ENCODE measurements at regions not wholly inside any gene's neighbourhood (a gene's known extent, or its start where the extent isn't known, plus 50 kb on each side); places are given as distances from the start of the nearest gene placed in this dataset.

DNA sequence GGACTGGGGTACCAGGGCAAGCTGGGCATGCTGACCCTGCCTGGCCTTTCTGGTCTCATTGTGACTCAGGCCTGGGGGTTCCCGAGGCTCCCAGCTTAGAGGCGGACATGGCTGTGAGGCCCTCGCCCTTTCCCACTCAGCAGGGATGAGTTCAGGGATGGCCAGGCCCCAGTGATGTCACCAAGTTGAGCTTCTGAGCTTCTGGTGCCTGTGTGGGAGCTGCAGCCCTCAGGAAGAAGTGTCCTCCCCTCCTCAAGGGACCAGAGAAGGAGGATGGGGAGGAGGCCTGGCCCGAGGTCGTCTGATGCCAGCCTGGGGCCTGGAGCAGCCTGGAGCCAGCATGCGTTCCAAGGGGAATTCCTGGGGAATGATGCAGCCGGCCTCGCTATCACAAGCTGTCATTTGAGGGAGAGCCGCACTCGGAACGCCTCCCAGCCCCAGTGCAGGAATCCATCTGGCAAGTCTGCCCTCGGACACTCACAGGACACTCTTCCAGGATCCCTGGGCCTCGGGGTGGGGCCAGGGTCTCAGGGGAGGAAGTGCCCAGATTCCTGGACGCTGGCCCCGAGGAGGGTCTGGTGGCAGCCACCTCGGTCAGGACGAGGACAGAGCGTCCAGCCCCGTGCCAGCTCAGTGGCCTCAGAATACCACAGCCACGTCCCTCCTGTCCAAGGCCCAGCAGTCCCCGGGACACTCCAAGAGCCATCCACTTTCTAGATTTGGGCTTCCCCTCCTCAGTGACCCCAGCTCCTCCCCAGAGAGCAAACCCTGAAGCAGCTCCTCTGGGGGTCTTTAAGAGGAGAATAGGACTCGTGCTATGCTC is 61.2 kb upstream of the GPC1 start:
- Histone ChIP-seq H2AFZ (no peak overlapping the region), H3K36me3 (ENCODE audit: control insufficient read depth, insufficient read depth, low read length) (no peaks in the 10 kb centered on the region), H3K79me2 (no peaks in the 10 kb centered on the region), H3K9me3 (ENCODE audit: control insufficient read depth, low read length) (no peaks in the 10 kb centered on the region), H3K27me3 (ENCODE audit: control insufficient read depth, insufficient read depth, low read length) (no peaks in the 10 kb centered on the region), H3K9ac (no peak overlapping the region), H3K4me1 (peaks cover 11% of the 10 kb centered on the region), H3K27ac (no peak overlapping the region), H3K4me3 (ENCODE audit: low read depth, low read length) (no peak overlapping the region), H3K4me2 (ENCODE audit: low read length) (no peak overlapping the region)
- TF ChIP-seq, protein P1, sequence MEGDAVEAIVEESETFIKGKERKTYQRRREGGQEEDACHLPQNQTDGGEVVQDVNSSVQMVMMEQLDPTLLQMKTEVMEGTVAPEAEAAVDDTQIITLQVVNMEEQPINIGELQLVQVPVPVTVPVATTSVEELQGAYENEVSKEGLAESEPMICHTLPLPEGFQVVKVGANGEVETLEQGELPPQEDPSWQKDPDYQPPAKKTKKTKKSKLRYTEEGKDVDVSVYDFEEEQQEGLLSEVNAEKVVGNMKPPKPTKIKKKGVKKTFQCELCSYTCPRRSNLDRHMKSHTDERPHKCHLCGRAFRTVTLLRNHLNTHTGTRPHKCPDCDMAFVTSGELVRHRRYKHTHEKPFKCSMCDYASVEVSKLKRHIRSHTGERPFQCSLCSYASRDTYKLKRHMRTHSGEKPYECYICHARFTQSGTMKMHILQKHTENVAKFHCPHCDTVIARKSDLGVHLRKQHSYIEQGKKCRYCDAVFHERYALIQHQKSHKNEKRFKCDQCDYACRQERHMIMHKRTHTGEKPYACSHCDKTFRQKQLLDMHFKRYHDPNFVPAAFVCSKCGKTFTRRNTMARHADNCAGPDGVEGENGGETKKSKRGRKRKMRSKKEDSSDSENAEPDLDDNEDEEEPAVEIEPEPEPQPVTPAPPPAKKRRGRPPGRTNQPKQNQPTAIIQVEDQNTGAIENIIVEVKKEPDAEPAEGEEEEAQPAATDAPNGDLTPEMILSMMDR (IDR thresholded peaks at IDR 0.05): no peak

DNA sequence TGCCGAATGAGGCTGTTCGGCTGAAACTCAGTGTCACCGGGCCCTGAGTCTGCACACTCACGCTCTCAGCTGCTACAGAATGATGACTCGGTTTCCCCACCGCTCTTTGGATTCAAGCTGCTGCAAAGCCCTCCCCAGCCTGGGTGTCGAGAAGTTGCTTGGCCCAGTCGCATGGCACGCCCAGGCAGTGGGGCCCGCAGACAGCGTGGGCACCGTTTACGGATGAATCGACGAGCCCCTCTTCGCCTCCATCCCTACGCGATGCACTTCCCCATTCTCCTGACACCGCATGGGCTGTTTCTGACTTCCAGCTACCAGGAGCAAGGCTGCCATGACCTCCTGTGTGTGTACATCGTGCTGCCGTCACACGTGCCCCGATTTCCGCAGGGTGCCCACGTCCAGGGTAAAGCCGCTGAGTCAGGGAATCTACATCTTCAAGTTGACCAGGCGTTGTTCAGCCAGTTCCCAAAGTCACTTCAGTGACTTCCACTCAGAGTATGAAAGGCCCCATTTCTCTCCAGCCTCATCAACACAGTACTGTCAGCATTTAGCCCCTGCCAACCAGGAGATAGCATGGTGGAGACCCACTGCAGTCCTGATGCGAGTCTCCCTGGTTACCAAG is 60.3 kb upstream of the GPC1 start:
- Histone ChIP-seq H2AFZ (no peak overlapping the region), H3K9me3 (ENCODE audit: control insufficient read depth, low read length) (no peaks in the 10 kb centered on the region), H3K36me3 (ENCODE audit: control insufficient read depth, insufficient read depth, low read length) (no peaks in the 10 kb centered on the region), H3K27ac (no peak overlapping the region), H3K4me2 (ENCODE audit: low read length) (no peak overlapping the region), H3K4me3 (ENCODE audit: low read depth, low read length) (no peak overlapping the region), H3K27me3 (ENCODE audit: control insufficient read depth, insufficient read depth, low read length) (no peaks in the 10 kb centered on the region), H3K4me1 (peaks cover 3% of the 10 kb centered on the region), H3K79me2 (no peaks in the 10 kb centered on the region), H3K9ac (no peak overlapping the region)
- TF ChIP-seq, protein P1 (IDR thresholded peaks at IDR 0.05): no peak

DNA sequence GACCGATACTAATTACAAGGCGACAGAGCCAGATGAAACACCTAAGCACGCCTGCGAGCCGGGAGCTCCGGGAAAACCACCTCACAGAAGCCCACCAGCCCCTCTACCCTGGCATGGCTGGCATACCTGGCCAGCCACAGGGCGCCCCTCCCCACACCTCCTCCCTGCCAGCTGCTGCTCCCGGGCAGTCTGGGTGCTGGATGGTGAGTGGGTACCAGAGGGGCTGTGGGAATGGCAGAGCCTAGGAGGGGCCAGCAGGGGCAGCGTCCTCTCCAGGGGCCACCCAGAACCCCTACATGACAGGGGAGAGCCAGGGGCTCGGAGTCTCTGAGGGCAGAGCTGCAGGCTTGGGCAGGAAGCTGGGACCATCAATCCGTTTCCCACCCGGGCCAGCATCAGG is 58.7 kb upstream of the GPC1 start:
- no peak overlapping the region for H3K4me2 ChIP-seq (ENCODE audit: low read length)
- no peaks in the 10 kb centered on the region for H3K79me2 ChIP-seq
- H2AFZ ChIP-seq: no peak overlapping the region
- no peaks in the 10 kb centered on the region for H3K36me3 ChIP-seq (ENCODE audit: control insufficient read depth, insufficient read depth, low read length)
- H3K4me1 ChIP-seq: no peaks in the 10 kb centered on the region
- H3K27me3 ChIP-seq (ENCODE audit: control insufficient read depth, insufficient read depth, low read length): no peaks in the 10 kb centered on the region
- H3K4me3 ChIP-seq (ENCODE audit: low read depth, low read length): no peak overlapping the region
- H3K9me3 ChIP-seq (ENCODE audit: control insufficient read depth, low read length): no peaks in the 10 kb centered on the region
- no peak overlapping the region for H3K27ac ChIP-seq
- TF ChIP-seq, protein P1 (IDR thresholded peaks at IDR 0.05): no peak
- H3K9ac ChIP-seq: no peak overlapping the region

DNA sequence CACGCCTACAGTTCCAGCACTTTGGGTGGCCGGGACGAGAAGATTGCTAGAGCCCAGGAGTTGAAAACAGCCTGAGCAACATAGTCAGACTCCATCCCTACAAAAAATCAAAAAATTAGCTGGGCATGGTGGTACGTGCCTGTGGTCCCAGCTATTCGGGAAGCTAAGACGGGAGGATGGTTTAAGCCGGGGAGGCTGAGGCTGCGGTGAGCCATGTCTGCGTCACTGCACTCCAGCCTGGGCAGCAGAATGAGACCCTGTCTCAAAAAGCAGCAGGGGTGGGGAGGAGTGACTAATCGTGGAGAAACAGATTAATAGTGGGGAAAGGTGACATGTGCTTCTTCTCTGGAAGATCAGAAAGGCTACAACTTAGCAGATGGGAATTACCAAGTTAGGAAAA is 58.1 kb upstream of the GPC1 start:
- H3K4me3 ChIP-seq (ENCODE audit: low read depth, low read length): no peak overlapping the region
- TF ChIP-seq, protein P1 (IDR thresholded peaks at IDR 0.05): no peak

More for the DNA sequence above, 58.1 kb upstream of the GPC1 start:
- H2AFZ ChIP-seq: no peak overlapping the region
- H3K27ac ChIP-seq: no peak overlapping the region
- H3K9ac ChIP-seq: no peak overlapping the region
- H3K4me2 ChIP-seq (ENCODE audit: low read length): no peak overlapping the region
- H3K27me3 ChIP-seq (ENCODE audit: control insufficient read depth, insufficient read depth, low read length): no peaks in the 10 kb centered on the region
- no peaks in the 10 kb centered on the region for H3K9me3 ChIP-seq (ENCODE audit: control insufficient read depth, low read length)
- H3K4me1 ChIP-seq: no peaks in the 10 kb centered on the region
- H3K79me2 ChIP-seq: no peaks in the 10 kb centered on the region
- H3K36me3 ChIP-seq (ENCODE audit: control insufficient read depth, insufficient read depth, low read length): no peaks in the 10 kb centered on the region
